ENCODE measurements at regions not wholly inside any gene's neighbourhood (a gene's known extent, or its start where the extent isn't known, plus 50 kb on each side); places are given as distances from the start of the nearest gene placed in this dataset.

DNA sequence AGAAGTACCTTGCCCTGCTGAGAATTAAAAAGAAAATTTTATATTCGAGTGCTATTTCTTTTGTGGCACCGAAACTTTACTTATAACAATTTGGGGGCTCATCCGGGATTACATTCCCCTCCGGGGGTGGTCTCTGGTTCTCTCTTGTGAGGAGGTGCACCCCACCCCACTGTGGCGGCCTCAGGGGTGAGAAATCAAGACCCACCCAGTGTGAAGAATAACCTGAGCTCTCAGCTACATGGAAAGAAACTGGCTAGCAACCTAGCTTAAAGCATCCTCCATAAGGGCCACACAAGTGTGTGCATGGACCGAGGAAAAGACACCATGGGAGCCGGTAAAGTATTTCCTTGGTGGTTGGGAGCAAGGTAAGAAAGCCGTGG, 50.9 kb upstream of the ANKRD10 start:
- WGBS: 81% methylated on average over 8 of the region's 8 CpGs
- Histone ChIP-seq H3K4me3 (no peak overlapping the region), H3K27ac (replicated peaks in 1 of 4) (no peak overlapping the region), H3K36me3 (no peaks in the 10 kb centered on the region), H3K27me3 (no peaks in the 10 kb centered on the region), H3K9me3 (peaks cover 0 to 15% (median 14%) of the 10 kb centered on the region in 4 donors), H3K4me1 (no peaks in the 10 kb centered on the region)
- TF ChIP-seq POLR2AphosphoS5 (IDR thresholded peaks at IDR 0.05): no peak
- no peak for TF ChIP-seq POLR2A (IDR thresholded peaks at IDR 0.05; ENCODE audit: low read depth)
- TF ChIP-seq EP300 (IDR thresholded peaks at IDR 0.05): no peak
- TF ChIP-seq, protein P1, sequence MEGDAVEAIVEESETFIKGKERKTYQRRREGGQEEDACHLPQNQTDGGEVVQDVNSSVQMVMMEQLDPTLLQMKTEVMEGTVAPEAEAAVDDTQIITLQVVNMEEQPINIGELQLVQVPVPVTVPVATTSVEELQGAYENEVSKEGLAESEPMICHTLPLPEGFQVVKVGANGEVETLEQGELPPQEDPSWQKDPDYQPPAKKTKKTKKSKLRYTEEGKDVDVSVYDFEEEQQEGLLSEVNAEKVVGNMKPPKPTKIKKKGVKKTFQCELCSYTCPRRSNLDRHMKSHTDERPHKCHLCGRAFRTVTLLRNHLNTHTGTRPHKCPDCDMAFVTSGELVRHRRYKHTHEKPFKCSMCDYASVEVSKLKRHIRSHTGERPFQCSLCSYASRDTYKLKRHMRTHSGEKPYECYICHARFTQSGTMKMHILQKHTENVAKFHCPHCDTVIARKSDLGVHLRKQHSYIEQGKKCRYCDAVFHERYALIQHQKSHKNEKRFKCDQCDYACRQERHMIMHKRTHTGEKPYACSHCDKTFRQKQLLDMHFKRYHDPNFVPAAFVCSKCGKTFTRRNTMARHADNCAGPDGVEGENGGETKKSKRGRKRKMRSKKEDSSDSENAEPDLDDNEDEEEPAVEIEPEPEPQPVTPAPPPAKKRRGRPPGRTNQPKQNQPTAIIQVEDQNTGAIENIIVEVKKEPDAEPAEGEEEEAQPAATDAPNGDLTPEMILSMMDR (IDR thresholded peaks at IDR 0.05): no peak
- intact Hi-C loops (cut with DNase I): no loop called here
- DNase-seq (ENCODE audit: extremely low spot score): peak; percentile 8

DNA sequence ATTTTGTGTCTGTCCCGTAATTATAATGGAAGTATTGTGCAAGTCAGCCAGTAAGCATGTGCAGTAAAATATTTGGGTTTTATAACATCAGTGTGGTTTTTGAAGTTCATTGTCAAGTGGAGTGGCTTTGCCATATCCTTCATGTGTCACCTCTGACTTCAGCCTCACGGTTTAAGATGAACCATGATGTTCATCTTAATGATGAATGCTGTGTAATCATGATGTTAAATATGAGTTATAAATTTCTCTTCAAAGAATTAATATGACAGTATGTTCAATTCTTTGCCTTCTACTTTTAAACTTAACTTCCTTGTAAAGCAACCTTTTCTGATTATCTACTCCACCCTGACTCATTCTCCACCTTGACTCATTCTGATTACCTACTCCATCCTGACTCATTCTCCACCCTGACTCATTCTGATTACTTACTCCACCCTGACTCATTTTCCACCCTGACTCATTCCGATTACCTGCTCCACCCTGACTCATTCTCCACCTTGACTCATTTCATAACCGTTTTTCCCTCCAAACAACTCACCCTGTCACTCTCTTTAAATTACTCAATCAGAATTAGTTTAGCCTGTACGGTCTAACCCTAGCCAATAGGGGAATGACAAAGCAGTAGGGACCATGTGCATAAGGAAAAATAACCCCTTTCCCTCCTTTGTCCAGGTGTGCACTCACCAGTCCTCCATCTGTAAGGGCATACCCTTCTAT, 50.3 kb upstream of the ANKRD10 start:
- peaks cover 0 to 15% (median 14%) of the 10 kb centered on the region in 4 donors for H3K9me3 ChIP-seq
- 72% methylated on average over 5 of the region's 5 CpGs for WGBS
- H3K4me1 ChIP-seq: no peaks in the 10 kb centered on the region
- no peaks in the 10 kb centered on the region for H3K36me3 ChIP-seq
- peak; percentile 29 for DNase-seq (ENCODE audit: extremely low spot score)
- no peak overlapping the region for H3K4me3 ChIP-seq
- H3K27me3 ChIP-seq: no peaks in the 10 kb centered on the region
- TF ChIP-seq, protein P1 (IDR thresholded peaks at IDR 0.05): no peak
- TF ChIP-seq POLR2A (IDR thresholded peaks at IDR 0.05; ENCODE audit: low read depth) (no peak), POLR2AphosphoS5 (IDR thresholded peaks at IDR 0.05) (no peak), EP300 (IDR thresholded peaks at IDR 0.05) (no peak)
- no peak overlapping the region for H3K27ac ChIP-seq (replicated peaks in 1 of 4)
- intact Hi-C loops (cut with DNase I): no loop called here
